Vagina (tissue), 2 donors: ENCODE measurements at regions not wholly inside any gene's neighbourhood (a gene's known extent, or its start where the extent isn't known, plus 50 kb on each side); places are given as distances from the start of the nearest gene placed in this dataset.

Source experiments
- POLR2A ChIP-seq, 2 donors: fragments of 450-650 bp; IDR thresholded peaks; one replicate each; pipeline ENCODE4 v1.6.1; 2017; ENCODE audit warnings: antibody characterized with exemption in 2 of 2, mild to moderate bottlenecking in 2 of 2, moderate library complexity in 2 of 2
- POLR2AphosphoS5 ChIP-seq, 2 donors: sonication (generic); formaldehyde crosslinking; IDR thresholded peaks; one replicate each; pipeline ENCODE4 v1.9.0; 2017; ENCODE audit warnings: antibody characterized with exemption in 2 of 2, mild to moderate bottlenecking in 2 of 2, low read depth in 1 of 2; ENCODE audit not compliant: insufficient read depth in 1 of 2

DNA sequence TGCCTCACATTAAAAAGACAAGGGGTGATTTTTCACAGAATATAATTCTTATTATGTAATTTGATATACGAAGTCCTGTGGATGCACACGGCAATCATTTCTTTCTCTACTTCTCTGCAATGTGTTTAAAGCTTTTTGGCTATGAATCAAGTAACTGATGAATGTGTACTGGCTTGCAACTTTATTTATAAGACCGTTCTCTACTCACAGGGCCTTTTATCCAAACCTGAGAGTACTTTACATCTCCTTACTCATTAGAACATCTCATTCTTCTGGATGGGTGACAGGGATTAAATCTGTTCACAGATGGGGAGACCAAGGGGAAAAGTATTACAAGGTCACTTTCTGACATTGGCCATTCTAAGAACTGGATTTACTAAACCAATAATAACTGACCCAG is 215.8 kb upstream of the DIO2 start:
- TF ChIP-seq POLR2A (IDR thresholded peaks at IDR 0.05): no peak
- no peak for TF ChIP-seq POLR2AphosphoS5 (IDR thresholded peaks at IDR 0.05; ENCODE audit: insufficient read depth in 1 of 2, low read depth in 1 of 2)
